Gastrocnemius medialis (tissue), 4 donors: ENCODE measurements at regions not wholly inside any gene's neighbourhood (a gene's known extent, or its start where the extent isn't known, plus 50 kb on each side); places are given as distances from the start of the nearest gene placed in this dataset.

ENCODE experiments used
- POLR2A ChIP-seq, 2 donors: fragments of 450-650 bp; IDR thresholded peaks; one replicate each; pipeline ENCODE4 v1.6.1; 2017; ENCODE audit warnings: antibody characterized with exemption in 2 of 2, mild to moderate bottlenecking in 2 of 2, moderate library complexity in 2 of 2
- TF ChIP-seq, protein P1 (sequence below), 5 experiments: fragments of 450-650 bp in 3 of 5; fragments of 200-600 bp in 2 of 5; sonication (generic) in 2 of 5; IDR thresholded peaks in 4 of 5; conservative IDR thresholded peaks in 1 of 5; 1 replicate in 4 of 5; 2 replicates in 1 of 5; pipeline ENCODE4 v1.5.1; 2016 to 2019; ENCODE audit warnings: antibody characterized with exemption in 5 of 5, mild to moderate bottlenecking in 3 of 5, moderate library complexity in 3 of 5

DNA sequence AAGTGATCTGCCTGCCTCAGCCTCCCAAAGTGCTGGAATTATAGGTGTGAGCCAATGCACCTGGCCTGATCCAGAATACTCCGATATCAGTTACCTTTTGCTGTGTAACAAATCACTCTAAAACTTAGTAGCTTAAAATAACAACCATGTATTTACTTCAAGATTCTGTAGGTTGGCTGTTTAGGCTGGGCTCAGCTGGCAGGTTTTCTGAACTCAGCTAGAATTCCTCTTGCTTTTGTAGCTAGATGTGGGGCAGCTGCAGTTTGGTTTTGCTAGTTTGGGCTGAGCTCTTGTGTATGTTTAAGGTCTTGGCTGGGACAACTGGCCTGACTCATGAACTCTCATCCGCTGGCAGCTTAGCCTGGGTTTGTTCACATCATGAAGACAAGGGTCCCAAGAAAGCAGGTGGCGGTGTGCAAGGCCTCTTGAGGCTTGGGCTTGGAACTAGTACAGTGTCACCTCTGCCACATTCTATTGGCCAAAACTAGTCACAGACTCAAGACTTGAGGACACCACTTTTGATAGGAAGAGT is 138.3 kb upstream of the SHB start:
- TF ChIP-seq, protein P1, sequence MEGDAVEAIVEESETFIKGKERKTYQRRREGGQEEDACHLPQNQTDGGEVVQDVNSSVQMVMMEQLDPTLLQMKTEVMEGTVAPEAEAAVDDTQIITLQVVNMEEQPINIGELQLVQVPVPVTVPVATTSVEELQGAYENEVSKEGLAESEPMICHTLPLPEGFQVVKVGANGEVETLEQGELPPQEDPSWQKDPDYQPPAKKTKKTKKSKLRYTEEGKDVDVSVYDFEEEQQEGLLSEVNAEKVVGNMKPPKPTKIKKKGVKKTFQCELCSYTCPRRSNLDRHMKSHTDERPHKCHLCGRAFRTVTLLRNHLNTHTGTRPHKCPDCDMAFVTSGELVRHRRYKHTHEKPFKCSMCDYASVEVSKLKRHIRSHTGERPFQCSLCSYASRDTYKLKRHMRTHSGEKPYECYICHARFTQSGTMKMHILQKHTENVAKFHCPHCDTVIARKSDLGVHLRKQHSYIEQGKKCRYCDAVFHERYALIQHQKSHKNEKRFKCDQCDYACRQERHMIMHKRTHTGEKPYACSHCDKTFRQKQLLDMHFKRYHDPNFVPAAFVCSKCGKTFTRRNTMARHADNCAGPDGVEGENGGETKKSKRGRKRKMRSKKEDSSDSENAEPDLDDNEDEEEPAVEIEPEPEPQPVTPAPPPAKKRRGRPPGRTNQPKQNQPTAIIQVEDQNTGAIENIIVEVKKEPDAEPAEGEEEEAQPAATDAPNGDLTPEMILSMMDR (IDR thresholded peaks at IDR 0.05 in 4 of 5, conservative IDR thresholded peaks at IDR 0.05 in 1 of 5), result no peak
- TF ChIP-seq POLR2A (IDR thresholded peaks at IDR 0.05), result no peak
